HL-60 (cell line): ENCODE measurements at regions not wholly inside any gene's neighbourhood (a gene's known extent, or its start where the extent isn't known, plus 50 kb on each side); places are given as distances from the start of the nearest gene placed in this dataset.

Experiments used
- TF ChIP-seq, protein P1 (sequence below): IDR thresholded peaks from one replicate; pipeline ENCODE4 v1.5.1; 2011; ENCODE audit warnings: low read length, control low read depth, inconsistent platforms; ENCODE audit not compliant: insufficient read depth
- TF ChIP-seq, protein P2 (sequence below): IDR thresholded peaks from 2 replicates; pipeline ENCODE4 v1.6.1; 2012; ENCODE audit warnings: low read depth; ENCODE audit not compliant: insufficient replicate concordance

DNA sequence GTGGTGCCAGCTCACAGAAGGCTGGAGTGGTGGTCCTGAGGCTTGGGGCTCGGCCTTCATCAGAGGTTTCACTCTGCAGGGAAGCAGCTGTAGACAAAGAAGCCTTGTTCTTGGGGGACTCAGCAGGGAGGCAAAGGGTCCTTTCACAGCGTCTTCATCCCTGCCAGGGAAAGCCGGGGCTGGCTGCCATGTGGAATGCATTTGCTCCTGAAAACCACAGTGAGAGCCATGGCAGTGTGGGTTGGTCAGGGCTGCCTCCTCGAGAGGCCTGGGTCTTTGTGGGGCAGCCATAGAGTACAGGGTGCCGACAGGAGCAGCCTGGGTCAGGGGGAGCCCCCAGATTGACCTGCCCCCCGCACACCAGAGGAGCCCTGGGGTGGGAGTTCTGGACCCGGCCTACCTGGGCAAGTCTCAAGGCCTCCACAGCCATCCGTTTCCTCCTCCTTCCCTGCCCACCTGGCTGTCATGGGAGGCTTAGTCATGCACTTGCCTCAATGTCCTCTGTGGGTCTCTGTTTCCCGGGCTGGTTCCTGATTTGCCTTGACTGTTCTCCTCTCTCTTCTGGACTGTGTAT lies 144.0 kb downstream of the CDC5L start:
- TF ChIP-seq, protein P1, sequence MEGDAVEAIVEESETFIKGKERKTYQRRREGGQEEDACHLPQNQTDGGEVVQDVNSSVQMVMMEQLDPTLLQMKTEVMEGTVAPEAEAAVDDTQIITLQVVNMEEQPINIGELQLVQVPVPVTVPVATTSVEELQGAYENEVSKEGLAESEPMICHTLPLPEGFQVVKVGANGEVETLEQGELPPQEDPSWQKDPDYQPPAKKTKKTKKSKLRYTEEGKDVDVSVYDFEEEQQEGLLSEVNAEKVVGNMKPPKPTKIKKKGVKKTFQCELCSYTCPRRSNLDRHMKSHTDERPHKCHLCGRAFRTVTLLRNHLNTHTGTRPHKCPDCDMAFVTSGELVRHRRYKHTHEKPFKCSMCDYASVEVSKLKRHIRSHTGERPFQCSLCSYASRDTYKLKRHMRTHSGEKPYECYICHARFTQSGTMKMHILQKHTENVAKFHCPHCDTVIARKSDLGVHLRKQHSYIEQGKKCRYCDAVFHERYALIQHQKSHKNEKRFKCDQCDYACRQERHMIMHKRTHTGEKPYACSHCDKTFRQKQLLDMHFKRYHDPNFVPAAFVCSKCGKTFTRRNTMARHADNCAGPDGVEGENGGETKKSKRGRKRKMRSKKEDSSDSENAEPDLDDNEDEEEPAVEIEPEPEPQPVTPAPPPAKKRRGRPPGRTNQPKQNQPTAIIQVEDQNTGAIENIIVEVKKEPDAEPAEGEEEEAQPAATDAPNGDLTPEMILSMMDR, result no peak
- TF ChIP-seq, protein P2, sequence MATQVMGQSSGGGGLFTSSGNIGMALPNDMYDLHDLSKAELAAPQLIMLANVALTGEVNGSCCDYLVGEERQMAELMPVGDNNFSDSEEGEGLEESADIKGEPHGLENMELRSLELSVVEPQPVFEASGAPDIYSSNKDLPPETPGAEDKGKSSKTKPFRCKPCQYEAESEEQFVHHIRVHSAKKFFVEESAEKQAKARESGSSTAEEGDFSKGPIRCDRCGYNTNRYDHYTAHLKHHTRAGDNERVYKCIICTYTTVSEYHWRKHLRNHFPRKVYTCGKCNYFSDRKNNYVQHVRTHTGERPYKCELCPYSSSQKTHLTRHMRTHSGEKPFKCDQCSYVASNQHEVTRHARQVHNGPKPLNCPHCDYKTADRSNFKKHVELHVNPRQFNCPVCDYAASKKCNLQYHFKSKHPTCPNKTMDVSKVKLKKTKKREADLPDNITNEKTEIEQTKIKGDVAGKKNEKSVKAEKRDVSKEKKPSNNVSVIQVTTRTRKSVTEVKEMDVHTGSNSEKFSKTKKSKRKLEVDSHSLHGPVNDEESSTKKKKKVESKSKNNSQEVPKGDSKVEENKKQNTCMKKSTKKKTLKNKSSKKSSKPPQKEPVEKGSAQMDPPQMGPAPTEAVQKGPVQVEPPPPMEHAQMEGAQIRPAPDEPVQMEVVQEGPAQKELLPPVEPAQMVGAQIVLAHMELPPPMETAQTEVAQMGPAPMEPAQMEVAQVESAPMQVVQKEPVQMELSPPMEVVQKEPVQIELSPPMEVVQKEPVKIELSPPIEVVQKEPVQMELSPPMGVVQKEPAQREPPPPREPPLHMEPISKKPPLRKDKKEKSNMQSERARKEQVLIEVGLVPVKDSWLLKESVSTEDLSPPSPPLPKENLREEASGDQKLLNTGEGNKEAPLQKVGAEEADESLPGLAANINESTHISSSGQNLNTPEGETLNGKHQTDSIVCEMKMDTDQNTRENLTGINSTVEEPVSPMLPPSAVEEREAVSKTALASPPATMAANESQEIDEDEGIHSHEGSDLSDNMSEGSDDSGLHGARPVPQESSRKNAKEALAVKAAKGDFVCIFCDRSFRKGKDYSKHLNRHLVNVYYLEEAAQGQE, result no peak
